ENCODE measurements at regions not wholly inside any gene's neighbourhood (a gene's known extent, or its start where the extent isn't known, plus 50 kb on each side); places are given as distances from the start of the nearest gene placed in this dataset.

- no peak overlapping the region for H3K4me2 ChIP-seq (ENCODE audit: extremely low read depth, insufficient read depth, low read length)
- H4K20me1 ChIP-seq (ENCODE audit: control insufficient read depth, extremely low read depth, insufficient read depth, low read length), result no peaks in the 10 kb centered on the region
- no peak overlapping the region for H3K4me3 ChIP-seq (replicated peaks in 1 of 4; ENCODE audit: control extremely low read depth in 1 of 4, insufficient read depth in 1 of 4, low read depth in 3 of 4, low read length in 4 of 4)
- H3K36me3 ChIP-seq (ENCODE audit: control insufficient read depth, insufficient read depth, low read length), result no peaks in the 10 kb centered on the region
- no peak for DNase-seq (ENCODE audit: low read depth in 2 of 2)
- H3K9me3 ChIP-seq (ENCODE audit: control insufficient read depth, insufficient read depth, low read depth, low read length), result no peaks in the 10 kb centered on the region
- TF ChIP-seq CTCF (conservative IDR thresholded peaks at IDR 0.05 in 1 of 2, IDR thresholded peaks at IDR 0.05 in 1 of 2; ENCODE audit: low read depth in 1 of 2, low read length in 2 of 2), result no peak
- no peak for TF ChIP-seq EZH2 (IDR thresholded peaks at IDR 0.05; ENCODE audit: low read length, missing control alignments)
- no peak overlapping the region for H2AFZ ChIP-seq (ENCODE audit: low read length)
- no peaks in the 10 kb centered on the region for H3K79me2 ChIP-seq (ENCODE audit: control insufficient read depth, insufficient read depth, low read length)
- H3K27ac ChIP-seq (ENCODE audit: insufficient read depth, low read length), result no peak overlapping the region
- no peaks in the 10 kb centered on the region for H3K27me3 ChIP-seq (ENCODE audit: control insufficient read depth, insufficient read depth, low read length)
- no peaks in the 10 kb centered on the region for H3K4me1 ChIP-seq (ENCODE audit: control insufficient read depth, extremely low read depth, insufficient read depth, low read length)
- no peak overlapping the region for H3K9ac ChIP-seq (ENCODE audit: insufficient read depth, low read length)
Observed at GRCh38 chr3:26474706-26475105, 147.9 kb upstream of the LRRC3B start.

GRCh38 chr3:26480377-26480776 lies 142.2 kb upstream of the LRRC3B start:
- no peak overlapping the region for H3K4me2 ChIP-seq (ENCODE audit: extremely low read depth, insufficient read depth, low read length)
- no peak overlapping the region for H3K4me3 ChIP-seq (replicated peaks in 1 of 4; ENCODE audit: control extremely low read depth in 1 of 4, insufficient read depth in 1 of 4, low read depth in 3 of 4, low read length in 4 of 4)
- no peak overlapping the region for H3K27ac ChIP-seq (ENCODE audit: insufficient read depth, low read length)
- no peaks in the 10 kb centered on the region for H3K79me2 ChIP-seq (ENCODE audit: control insufficient read depth, insufficient read depth, low read length)
- DNase-seq (ENCODE audit: low read depth in 2 of 2), result no peak
- no peaks in the 10 kb centered on the region for H3K36me3 ChIP-seq (ENCODE audit: control insufficient read depth, insufficient read depth, low read length)
- no peak for TF ChIP-seq EZH2 (IDR thresholded peaks at IDR 0.05; ENCODE audit: low read length, missing control alignments)
- TF ChIP-seq CTCF (conservative IDR thresholded peaks at IDR 0.05 in 1 of 2, IDR thresholded peaks at IDR 0.05 in 1 of 2; ENCODE audit: low read depth in 1 of 2, low read length in 2 of 2), result no peak
- H3K4me1 ChIP-seq (ENCODE audit: control insufficient read depth, extremely low read depth, insufficient read depth, low read length), result no peaks in the 10 kb centered on the region
- no peak overlapping the region for H3K9ac ChIP-seq (ENCODE audit: insufficient read depth, low read length)
- no peaks in the 10 kb centered on the region for H4K20me1 ChIP-seq (ENCODE audit: control insufficient read depth, extremely low read depth, insufficient read depth, low read length)
- no peaks in the 10 kb centered on the region for H3K27me3 ChIP-seq (ENCODE audit: control insufficient read depth, insufficient read depth, low read length)
- H2AFZ ChIP-seq (ENCODE audit: low read length), result no peak overlapping the region
- H3K9me3 ChIP-seq (ENCODE audit: control insufficient read depth, insufficient read depth, low read depth, low read length), result no peaks in the 10 kb centered on the region

GRCh38 chr3:26484140-26484539 lies 138.4 kb upstream of the LRRC3B start:
- H2AFZ ChIP-seq (ENCODE audit: low read length), result no peak overlapping the region
- no peak for DNase-seq (ENCODE audit: low read depth in 2 of 2)
- H3K27me3 ChIP-seq (ENCODE audit: control insufficient read depth, insufficient read depth, low read length), result no peaks in the 10 kb centered on the region
- TF ChIP-seq CTCF (conservative IDR thresholded peaks at IDR 0.05 in 1 of 2, IDR thresholded peaks at IDR 0.05 in 1 of 2; ENCODE audit: low read depth in 1 of 2, low read length in 2 of 2) (no peak), EZH2 (IDR thresholded peaks at IDR 0.05; ENCODE audit: low read length, missing control alignments) (no peak)
- H3K4me1 ChIP-seq (ENCODE audit: control insufficient read depth, extremely low read depth, insufficient read depth, low read length), result no peaks in the 10 kb centered on the region
- H3K9ac ChIP-seq (ENCODE audit: insufficient read depth, low read length), result no peak overlapping the region
- no peaks in the 10 kb centered on the region for H3K9me3 ChIP-seq (ENCODE audit: control insufficient read depth, insufficient read depth, low read depth, low read length)
- H3K4me2 ChIP-seq (ENCODE audit: extremely low read depth, insufficient read depth, low read length), result no peak overlapping the region
- H3K27ac ChIP-seq (ENCODE audit: insufficient read depth, low read length), result no peak overlapping the region
- H3K79me2 ChIP-seq (ENCODE audit: control insufficient read depth, insufficient read depth, low read length), result no peaks in the 10 kb centered on the region
- no peaks in the 10 kb centered on the region for H4K20me1 ChIP-seq (ENCODE audit: control insufficient read depth, extremely low read depth, insufficient read depth, low read length)
- H3K4me3 ChIP-seq (replicated peaks in 1 of 4; ENCODE audit: control extremely low read depth in 1 of 4, insufficient read depth in 1 of 4, low read depth in 3 of 4, low read length in 4 of 4), result no peak overlapping the region
- no peaks in the 10 kb centered on the region for H3K36me3 ChIP-seq (ENCODE audit: control insufficient read depth, insufficient read depth, low read length)
